Smooth muscle cell (in vitro differentiated cells): ENCODE measurements at regions not wholly inside any gene's neighbourhood (a gene's known extent, or its start where the extent isn't known, plus 50 kb on each side); places are given as distances from the start of the nearest gene placed in this dataset.

Experiments used
- DNase-seq: peaks from one replicate; lab custom pipeline; 2025; ENCODE audit not compliant: unreplicated experiment; lab: John Stamatoyannopoulos, UW
- H2AFZ ChIP-seq: fragments of 200-600 bp; sonication (generic); 2 replicates; pipeline ENCODE4 v1.6.0; 2016; ENCODE audit warnings: antibody characterized with exemption, low read depth, mild to moderate bottlenecking
- H3F3A ChIP-seq: fragments of 200-600 bp; sonication (generic); 2 replicates; pipeline ENCODE4 v1.6.0; 2017; ENCODE audit warnings: antibody characterized with exemption, low read depth
- H3K27ac ChIP-seq: fragments of 200-600 bp; sonication (generic); 2 replicates; pipeline ENCODE4 v1.5.1; 2016; ENCODE audit warnings: low read depth, mild to moderate bottlenecking
- H3K27me3 ChIP-seq: fragments of 200-600 bp; sonication (generic); 2 replicates; pipeline ENCODE4 v1.6.1; 2016; ENCODE audit warnings: low read depth, mild to moderate bottlenecking
- H3K36me3 ChIP-seq: fragments of 200-600 bp; sonication (generic); 2 replicates; pipeline ENCODE4 v1.5.1; 2016; ENCODE audit warnings: low read depth
- H3K4me1 ChIP-seq: fragments of 200-600 bp; sonication (generic); 2 replicates; pipeline ENCODE4 v1.5.1; 2016; ENCODE audit warnings: low read depth
- H3K4me2 ChIP-seq: fragments of 200-600 bp; sonication (generic); 2 replicates; pipeline ENCODE4 v1.6.0; 2016; ENCODE audit warnings: mild to moderate bottlenecking
- H3K4me3 ChIP-seq: fragments of 200-600 bp; sonication (generic); 2 replicates; pipeline ENCODE4 v1.5.1; 2016; ENCODE audit warnings: mild to moderate bottlenecking
- H3K79me2 ChIP-seq: fragments of 200-600 bp; sonication (generic); 2 replicates; pipeline ENCODE4 v1.6.0; 2016; ENCODE audit warnings: low read depth, mild to moderate bottlenecking
- H3K9ac ChIP-seq: fragments of 200-600 bp; sonication (generic); 2 replicates; pipeline ENCODE4 v1.6.0; 2016; ENCODE audit warnings: low read depth
- H3K9me3 ChIP-seq: fragments of 200-600 bp; sonication (generic); replicated peaks from 2 replicates; pipeline ENCODE4 v1.5.1; 2016; ENCODE audit warnings: low read depth
- H4K20me1 ChIP-seq: fragments of 200-600 bp; sonication (generic); 2 replicates; pipeline ENCODE4 v1.6.0; 2016; ENCODE audit warnings: low read depth
- CTCF ChIP-seq: fragments of 200-600 bp; sonication (generic); IDR thresholded peaks from 2 replicates; pipeline ENCODE4 v1.5.1; 2017; ENCODE audit warnings: borderline replicate concordance, mild to moderate bottlenecking, antibody characterized with exemption; ENCODE audit not compliant: insufficient read depth, poor library complexity, severe bottlenecking
- WGBS: methylation state at CpG from one replicate; pipeline ENCODE4 v1.1.7; 2016; ENCODE audit warnings: low lambda C conversion rate; 5-methylcytosine and 5-hydroxymethylcytosine counted together

- no peak overlapping the region for H3K4me3 ChIP-seq
- peak; percentile 24 for TF ChIP-seq CTCF
- H3K27ac ChIP-seq: no peak overlapping the region
- DNase-seq: no peak
- H3K27me3 ChIP-seq: no peaks in the 10 kb centered on the region
- 96% methylated on average over 4 of the region's 4 CpGs for WGBS
- no peaks in the 10 kb centered on the region for H3K36me3 ChIP-seq
- H3K79me2 ChIP-seq: no peaks in the 10 kb centered on the region
- H3F3A ChIP-seq: no peaks in the 10 kb centered on the region
- no peak overlapping the region for H2AFZ ChIP-seq
- no peaks in the 10 kb centered on the region for H4K20me1 ChIP-seq
- H3K9ac ChIP-seq: no peak overlapping the region
- H3K9me3 ChIP-seq: no peaks in the 10 kb centered on the region
- H3K4me2 ChIP-seq: no peak overlapping the region
- H3K4me1 ChIP-seq: peaks cover 26% of the 10 kb centered on the region
Observed at GRCh38 chr12:25677232-25677937, 124.3 kb upstream of the LMNTD1 start.

DNA sequence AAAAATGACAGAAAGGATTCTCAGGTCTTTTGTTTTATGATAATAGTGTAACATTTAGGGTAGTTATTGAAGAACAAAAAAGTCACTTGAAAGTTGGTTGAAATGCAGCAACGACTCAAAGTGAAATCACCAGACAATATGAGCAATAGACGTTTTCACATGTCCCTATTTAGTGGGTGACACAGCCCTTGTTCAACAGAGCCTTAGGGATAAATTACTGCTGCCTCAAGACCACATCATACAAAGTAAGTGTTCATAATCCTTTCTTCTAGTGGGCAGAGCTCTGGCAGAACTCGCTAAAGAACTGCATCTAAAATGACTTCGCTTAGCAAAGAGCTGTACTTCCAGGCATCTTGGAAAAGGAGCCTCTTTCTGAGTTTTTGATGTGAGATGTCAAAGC, 128.5 kb upstream of the LMNTD1 start:
- DNase-seq: no peak
- TF ChIP-seq CTCF: no peak
- H2AFZ ChIP-seq: no peak overlapping the region
- no peak overlapping the region for H3K4me2 ChIP-seq
- H3K27me3 ChIP-seq: no peaks in the 10 kb centered on the region
- no peaks in the 10 kb centered on the region for H3K36me3 ChIP-seq
- no peaks in the 10 kb centered on the region for H3F3A ChIP-seq
- no peak overlapping the region for H3K27ac ChIP-seq
- no peak overlapping the region for H3K9ac ChIP-seq
- WGBS: 37% methylated on average over 4 of the region's 4 CpGs
- no peaks in the 10 kb centered on the region for H3K79me2 ChIP-seq
- H3K9me3 ChIP-seq: no peaks in the 10 kb centered on the region
- H3K4me1 ChIP-seq: peaks cover 12% of the 10 kb centered on the region
- no peak overlapping the region for H3K4me3 ChIP-seq
- no peaks in the 10 kb centered on the region for H4K20me1 ChIP-seq

- DNase-seq: no peak
- 100% methylated on average over 1 of the region's 1 CpG for WGBS
- Histone ChIP-seq H3K4me2 (no peak overlapping the region), H3K9me3 (no peaks in the 10 kb centered on the region), H3F3A (no peaks in the 10 kb centered on the region), H3K36me3 (no peaks in the 10 kb centered on the region), H3K27ac (no peak overlapping the region), H3K9ac (no peak overlapping the region), H2AFZ (no peak overlapping the region), H3K79me2 (no peaks in the 10 kb centered on the region), H3K4me3 (no peak overlapping the region), H3K27me3 (no peaks in the 10 kb centered on the region), H3K4me1 (peaks cover 7% of the 10 kb centered on the region), H4K20me1 (no peaks in the 10 kb centered on the region)
- no peak for TF ChIP-seq CTCF
Observed at GRCh38 chr12:25682421-25682820, 129.3 kb upstream of the LMNTD1 start.

- no peaks in the 10 kb centered on the region for H4K20me1 ChIP-seq
- H3K4me1 ChIP-seq: peaks cover 1% of the 10 kb centered on the region
- no peak for TF ChIP-seq CTCF
- H3K4me3 ChIP-seq: no peak overlapping the region
- no peak overlapping the region for H3K4me2 ChIP-seq
- no peaks in the 10 kb centered on the region for H3K27me3 ChIP-seq
- H3K27ac ChIP-seq: no peak overlapping the region
- 100% methylated on average over 2 of the region's 2 CpGs for WGBS
- H3K36me3 ChIP-seq: no peaks in the 10 kb centered on the region
- no peaks in the 10 kb centered on the region for H3F3A ChIP-seq
- H3K79me2 ChIP-seq: no peaks in the 10 kb centered on the region
- no peak for DNase-seq
- H2AFZ ChIP-seq: no peak overlapping the region
- no peaks in the 10 kb centered on the region for H3K9me3 ChIP-seq
- no peak overlapping the region for H3K9ac ChIP-seq
Observed at GRCh38 chr12:25684070-25684469, 131.0 kb upstream of the LMNTD1 start.
